GM08714 (cell line): ENCODE measurements at regions not wholly inside any gene's neighbourhood (a gene's known extent, or its start where the extent isn't known, plus 50 kb on each side); places are given as distances from the start of the nearest gene placed in this dataset.

Experiments
- H3K4me3 ChIP-seq: fragments of 200-500 bp; sonication (Bioruptor generic); 2 replicates; pipeline ENCODE4 v1.5.1; 2014; ENCODE audit warnings: mild to moderate bottlenecking, low read length, inconsistent platforms
- ZNF274 ChIP-seq: IDR thresholded peaks from 2 replicates; pipeline ENCODE4 v1.6.1; 2012; ENCODE audit warnings: mild to moderate bottlenecking, low read depth, low read length

DNA sequence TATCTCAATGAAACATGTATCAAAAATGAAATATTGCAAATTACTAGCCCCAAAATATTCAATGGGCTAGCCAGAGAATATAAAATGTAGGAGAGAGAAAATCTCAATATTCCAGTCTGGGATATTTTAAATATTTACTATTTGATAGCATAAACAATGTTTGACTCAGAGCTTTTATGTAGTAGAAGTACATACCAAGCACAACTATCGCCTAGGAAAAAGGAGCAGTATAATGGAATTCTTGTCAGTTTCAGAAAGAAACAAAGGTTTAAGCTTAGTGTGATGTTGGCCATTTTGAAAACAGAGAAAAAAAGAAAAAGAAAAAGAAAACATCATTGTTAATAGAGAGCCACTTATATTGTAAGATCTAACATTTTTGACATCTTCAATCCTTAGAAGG is 1961.9 kb upstream of the CELF4 start:
- no peak overlapping the region for H3K4me3 ChIP-seq
- TF ChIP-seq ZNF274, result no peak

DNA sequence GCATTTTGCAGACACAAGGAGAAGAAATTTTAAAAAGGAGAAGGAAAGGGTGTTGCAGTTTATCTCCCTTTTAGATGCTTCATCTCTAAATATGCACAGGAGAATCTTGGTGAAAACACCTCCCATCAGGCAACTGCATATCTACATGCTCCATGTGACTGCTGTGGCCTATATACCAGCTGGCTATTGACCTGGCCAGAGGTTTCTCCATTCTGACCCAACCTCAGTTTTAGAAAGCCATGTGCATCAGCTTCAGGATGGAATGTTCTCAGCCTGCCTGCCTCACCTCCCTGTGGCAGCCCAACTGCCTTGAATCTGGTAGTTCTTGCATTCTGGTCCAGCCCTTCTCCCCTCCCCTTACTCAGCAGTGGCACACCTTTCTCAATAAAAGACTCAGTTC is 1958.8 kb upstream of the CELF4 start:
- TF ChIP-seq ZNF274, result no peak
- H3K4me3 ChIP-seq, result no peak overlapping the region

DNA sequence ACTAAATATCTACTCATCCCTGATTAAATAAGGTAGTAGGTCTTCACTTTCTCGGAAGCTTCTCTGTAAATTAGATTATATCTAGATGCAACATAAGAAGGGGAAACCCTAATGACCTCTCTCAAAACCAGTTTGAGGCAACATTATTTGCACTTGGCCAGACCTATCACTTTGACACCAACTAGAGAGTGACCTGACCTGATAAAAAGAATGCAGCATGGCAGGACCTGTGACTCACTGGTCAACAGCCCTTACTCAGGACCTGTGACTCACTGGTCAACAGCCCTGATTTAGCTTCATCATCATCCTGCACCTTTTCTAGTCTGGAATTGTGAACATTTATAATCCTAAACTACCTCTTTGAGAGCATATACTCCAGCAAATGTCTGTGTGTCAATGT is 1957.7 kb upstream of the CELF4 start:
- H3K4me3 ChIP-seq, result no peak overlapping the region
- TF ChIP-seq ZNF274, result no peak

DNA sequence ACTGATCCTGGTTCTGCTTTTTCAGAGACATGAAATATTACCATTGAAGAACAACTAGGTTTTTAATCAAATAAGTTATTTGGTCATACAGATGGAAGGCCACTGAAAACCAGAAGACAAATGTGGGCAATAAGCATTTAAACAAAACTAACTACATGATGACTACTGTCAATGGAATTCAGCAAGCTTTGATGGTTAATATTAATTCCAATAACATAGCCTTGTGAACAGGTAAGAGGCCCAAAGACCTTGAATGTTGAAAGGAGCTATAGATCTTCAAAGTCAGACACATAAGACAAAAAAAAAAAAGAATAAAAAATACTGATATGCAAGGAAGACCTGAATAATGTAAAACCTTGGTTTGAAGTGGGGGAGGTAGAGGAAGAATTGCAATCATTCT is 1955.6 kb upstream of the CELF4 start:
- TF ChIP-seq ZNF274, result no peak
- no peak overlapping the region for H3K4me3 ChIP-seq

DNA sequence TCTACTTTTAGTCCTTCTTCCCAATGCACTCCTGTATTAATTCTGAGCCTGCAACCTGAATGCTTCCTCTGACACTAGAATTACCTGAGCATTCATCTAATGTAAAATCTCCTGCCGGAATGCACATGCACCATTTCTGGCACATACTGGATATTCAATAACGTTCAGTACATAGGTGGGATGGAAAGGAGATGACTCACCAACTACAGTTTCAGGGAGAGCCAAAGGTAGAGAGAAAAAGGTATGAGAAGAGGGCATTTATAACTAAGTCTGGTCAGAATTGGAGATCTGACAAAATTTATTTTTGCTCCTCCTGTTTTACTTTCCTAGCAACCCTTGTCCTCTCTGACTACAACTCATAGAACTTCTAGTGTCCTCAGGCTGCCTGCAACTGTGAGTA is 1954.1 kb upstream of the CELF4 start:
- no peak for TF ChIP-seq ZNF274
- no peak overlapping the region for H3K4me3 ChIP-seq

DNA sequence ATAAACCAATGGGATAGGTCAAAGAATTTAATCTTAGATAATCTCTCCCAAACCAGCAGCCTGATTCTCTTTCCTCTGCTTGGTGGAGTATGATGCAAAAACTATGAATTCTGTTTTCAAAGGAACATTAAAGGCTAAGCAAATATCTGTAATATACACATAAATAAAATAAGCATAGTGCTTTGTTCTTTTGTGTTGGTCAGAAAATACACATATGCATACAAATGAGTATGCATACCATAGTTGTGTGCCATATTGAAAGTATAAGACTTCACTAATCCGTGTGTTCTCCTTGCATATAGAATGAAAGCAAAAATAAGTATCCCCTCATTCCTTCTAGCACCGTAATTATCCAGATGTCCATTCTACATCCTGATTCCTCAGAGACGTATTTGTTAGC is 1949.7 kb upstream of the CELF4 start:
- no peak for TF ChIP-seq ZNF274
- H3K4me3 ChIP-seq, result no peak overlapping the region

DNA sequence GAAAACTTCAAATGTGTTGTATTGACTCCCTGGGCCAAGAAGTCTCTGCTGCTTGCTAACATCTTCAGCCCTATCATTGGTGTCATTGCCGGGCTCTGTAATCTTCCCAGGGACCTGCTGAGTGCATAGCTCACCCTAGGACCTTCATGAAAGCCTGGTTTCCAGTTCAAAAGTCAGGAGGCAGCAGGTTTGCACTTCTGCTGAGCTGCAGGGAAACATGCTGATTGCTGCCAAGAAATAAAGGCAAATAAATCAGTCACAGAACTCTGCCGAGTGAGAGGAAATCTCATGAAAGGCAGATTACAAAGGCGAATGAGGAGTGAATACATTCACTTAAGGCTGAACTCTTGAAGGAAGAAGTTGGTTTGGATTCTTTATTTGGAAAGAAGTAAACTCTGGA is 1947.6 kb upstream of the CELF4 start:
- H3K4me3 ChIP-seq, result no peak overlapping the region
- no peak for TF ChIP-seq ZNF274

DNA sequence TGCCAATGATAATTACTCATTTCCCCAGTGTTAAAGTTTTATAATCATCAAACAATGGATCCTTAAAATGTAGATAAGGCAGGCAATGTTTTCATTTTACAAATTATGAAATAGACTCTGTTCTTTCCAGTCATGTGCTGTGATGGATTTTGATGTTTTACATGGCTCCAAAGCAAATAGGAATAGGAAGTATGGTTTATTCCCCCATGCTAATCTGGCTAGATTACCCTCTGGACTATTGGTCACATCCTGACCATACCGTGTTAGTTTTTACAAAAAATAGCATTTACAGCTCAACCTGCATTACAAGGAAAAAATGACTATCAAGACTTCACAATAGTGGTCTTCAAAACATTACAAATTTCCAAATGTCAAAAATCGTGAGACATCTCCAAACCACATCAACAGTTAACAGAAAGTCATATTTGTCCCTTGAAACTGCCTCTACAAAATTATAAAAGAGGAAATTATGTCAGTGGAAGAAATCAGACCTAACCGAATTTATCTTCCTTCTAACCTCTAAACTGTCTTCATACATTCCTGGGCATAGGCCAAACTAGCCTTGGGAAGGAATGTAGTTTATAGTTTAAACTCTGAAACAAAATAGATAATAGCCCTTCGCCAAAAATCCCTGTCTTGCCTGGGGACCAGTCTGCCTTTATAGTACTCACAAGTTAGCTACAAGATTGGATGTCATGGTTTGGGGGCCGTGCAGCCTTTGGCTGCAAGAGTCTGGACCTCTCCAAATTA is 1941.2 kb upstream of the CELF4 start:
- TF ChIP-seq ZNF274, result no peak
- no peak overlapping the region for H3K4me3 ChIP-seq

DNA sequence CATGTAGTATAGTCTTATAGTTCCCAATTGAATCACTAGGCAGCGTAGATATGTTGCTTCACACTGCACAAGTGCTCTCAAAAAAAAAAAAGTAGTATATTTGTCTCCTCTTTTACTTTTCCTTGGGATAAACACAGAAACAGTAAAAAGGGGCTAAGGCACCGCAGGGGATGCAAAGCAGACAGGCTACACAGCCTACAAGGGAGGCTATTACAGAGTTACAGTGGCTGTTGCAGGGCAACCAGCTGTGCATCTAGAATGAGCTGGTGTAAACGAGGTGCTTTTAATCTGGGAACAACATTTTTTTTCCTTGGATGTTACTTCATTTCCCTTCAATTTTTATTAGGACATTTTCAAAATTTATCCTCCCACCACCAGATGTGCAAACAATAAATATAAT is 1934.7 kb upstream of the CELF4 start:
- TF ChIP-seq ZNF274, result no peak
- no peak overlapping the region for H3K4me3 ChIP-seq

DNA sequence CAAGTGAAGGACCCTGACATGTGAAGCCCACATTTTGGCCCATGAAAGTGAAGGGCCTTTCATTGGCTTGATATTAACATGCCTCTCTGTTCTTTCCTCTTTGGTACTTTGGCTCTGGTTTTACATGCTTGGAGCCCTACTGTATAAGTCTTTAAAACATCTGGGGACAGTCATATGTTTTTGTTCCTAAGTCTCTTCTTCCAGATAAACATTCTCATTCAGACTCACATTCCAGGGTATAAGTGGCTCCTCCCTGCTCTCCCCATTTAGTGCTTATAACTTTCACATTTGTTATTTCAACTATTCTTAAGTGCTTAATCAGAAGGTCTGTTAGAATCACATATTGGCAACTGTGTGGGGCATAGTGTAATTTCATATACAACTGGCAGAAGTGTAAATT is 1932.2 kb upstream of the CELF4 start:
- no peak overlapping the region for H3K4me3 ChIP-seq
- no peak for TF ChIP-seq ZNF274

DNA sequence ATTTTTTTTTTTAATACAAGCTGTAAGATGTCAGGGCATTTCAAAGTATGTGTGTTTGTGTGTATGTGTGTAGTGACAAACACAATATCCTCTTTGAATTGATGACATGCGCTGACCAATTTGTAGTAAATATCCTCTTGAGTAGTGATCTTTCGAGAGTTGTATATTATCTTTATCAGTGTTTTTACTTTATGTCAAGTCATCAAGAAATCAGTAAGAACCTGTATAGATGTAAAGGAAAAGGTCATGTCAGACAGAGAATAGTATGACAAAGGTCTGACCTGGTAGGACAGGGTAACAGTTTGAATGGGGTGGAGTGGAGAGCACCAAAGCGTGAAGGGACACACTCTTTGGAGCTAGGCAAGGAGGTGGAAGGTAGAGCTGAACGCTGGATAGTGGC is 1931.4 kb upstream of the CELF4 start:
- no peak for TF ChIP-seq ZNF274
- no peak overlapping the region for H3K4me3 ChIP-seq

DNA sequence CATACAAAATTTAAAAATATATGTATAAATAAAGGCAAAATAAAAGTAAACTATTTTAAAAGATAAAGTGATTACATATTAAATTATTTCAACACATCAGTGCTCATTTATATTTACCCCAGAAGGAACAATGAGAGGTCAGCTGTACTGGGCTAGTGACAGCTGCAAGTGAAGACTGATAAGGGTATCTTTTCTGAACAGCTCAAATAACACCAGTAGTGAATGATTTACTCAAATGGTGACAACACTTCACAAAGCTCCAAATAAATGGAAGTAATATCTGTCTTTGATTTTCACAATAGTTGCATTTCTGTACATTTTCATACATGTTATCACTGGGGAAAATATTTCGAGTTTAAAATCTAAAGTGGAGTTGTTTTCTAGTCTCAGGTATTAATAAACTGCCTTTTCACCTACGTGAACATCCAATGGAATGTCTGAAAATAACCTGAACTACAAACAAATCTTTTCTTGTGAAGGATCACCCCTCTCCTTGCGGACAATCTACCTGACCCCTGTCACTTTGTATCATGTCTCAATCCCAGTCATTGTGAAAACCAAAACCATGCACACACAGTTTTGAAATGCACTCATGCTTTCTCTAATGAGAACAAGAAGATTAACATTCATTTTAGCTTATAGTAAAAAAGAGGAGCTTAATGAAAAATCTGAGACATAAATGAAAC is 1928.8 kb upstream of the CELF4 start:
- no peak for TF ChIP-seq ZNF274
- H3K4me3 ChIP-seq, result no peak overlapping the region

DNA sequence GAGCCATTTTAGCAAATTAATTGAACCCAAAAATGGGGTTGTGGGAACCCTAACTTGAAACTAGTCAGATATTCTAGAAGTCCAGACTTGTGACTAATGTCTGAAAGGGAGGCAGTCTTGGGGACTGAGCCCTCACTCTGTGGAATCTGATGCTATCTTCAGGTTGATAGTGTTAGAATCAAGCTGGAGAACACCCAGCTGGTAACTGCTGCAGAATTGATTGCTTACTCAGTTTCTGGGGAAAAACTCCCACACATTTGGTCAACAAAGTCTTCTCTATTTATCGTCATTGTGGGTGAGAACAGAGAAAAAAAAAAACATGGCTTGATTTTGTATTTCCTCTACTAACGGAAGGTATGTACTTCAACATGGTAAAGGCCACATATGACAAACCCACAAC is 1925.8 kb upstream of the CELF4 start:
- H3K4me3 ChIP-seq, result no peak overlapping the region
- TF ChIP-seq ZNF274, result no peak

DNA sequence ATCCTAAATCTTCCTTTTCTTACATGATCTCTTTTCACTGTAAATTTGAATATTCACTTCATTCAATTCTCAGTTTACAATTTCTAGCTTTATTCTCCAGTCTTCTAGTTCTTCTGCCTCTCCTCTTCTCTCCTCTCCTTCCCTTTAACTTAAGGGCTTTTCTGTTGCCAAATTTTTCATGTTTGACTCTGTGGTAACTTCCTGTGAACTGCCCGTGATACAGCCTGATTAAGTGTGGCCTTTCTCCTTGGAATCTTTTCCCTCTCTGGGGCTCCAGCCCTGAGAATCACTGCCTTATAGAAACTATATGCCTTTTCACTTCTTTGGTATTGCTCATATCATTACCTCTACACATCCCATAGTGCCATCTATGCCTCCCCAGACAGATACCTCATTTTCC is 1923.8 kb upstream of the CELF4 start:
- no peak overlapping the region for H3K4me3 ChIP-seq
- no peak for TF ChIP-seq ZNF274

DNA sequence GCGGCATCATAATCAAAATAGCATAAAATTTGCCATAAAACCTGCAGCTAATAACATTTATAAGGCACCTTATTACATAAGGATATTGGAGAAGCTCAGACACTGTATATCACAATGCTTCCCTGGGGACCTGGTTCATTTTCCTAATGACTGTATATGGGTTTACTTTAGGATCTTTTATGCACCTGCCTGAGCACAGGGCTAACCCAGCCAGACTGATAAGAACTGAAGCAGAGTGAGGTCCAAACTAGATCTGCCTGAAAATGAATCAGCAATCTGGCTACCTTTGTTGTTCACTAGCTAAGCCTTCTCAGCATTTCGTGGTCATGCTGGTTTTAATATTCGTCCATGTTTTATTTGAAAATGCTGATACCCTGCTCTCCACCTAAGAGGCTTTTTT is 1922.3 kb upstream of the CELF4 start:
- no peak for TF ChIP-seq ZNF274
- no peak overlapping the region for H3K4me3 ChIP-seq

DNA sequence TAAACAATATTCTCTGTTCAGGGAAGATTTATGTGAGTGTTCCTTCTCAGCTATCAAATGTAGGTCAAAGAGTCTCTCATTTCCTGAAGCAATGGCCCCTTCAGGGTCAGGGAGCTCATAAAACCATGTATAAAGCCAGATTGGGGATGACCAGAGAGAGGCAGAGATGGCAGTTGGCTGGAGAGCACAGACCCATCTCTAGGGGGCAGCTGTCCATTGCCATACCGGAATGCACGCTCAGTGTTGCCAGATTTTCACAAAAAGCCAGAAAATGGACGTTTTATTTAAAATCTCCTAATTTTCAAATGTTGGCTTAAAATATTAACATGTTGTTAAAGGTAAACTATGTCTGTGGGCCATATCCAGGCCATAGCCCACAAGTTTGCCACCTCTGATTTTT is 1920.7 kb upstream of the CELF4 start:
- H3K4me3 ChIP-seq, result no peak overlapping the region
- TF ChIP-seq ZNF274, result no peak
